Keratinocyte (primary cell): ENCODE measurements at regions not wholly inside any gene's neighbourhood (a gene's known extent, or its start where the extent isn't known, plus 50 kb on each side); places are given as distances from the start of the nearest gene placed in this dataset.

Experiments used
- CTCF ChIP-seq, 3 experiments: IDR thresholded peaks in 1 of 3; conservative IDR thresholded peaks in 1 of 3; optimal IDR thresholded peaks in 1 of 3; 2 replicates in 2 of 3; 3 replicates in 1 of 3; pipeline versions ENCODE3 to v1.5.1; 2011; ENCODE audit warnings: low read length in 3 of 3, mild to moderate bottlenecking in 3 of 3, moderate library complexity in 2 of 3, control low read depth in 1 of 3, inconsistent platforms in 1 of 3; ENCODE audit not compliant: insufficient read depth in 2 of 3; ENCODE audit errors: extremely low read depth in 1 of 3
- EZH2 ChIP-seq: IDR thresholded peaks from one replicate; pipeline ENCODE4 v1.6.1; 2012; ENCODE audit warnings: inconsistent platforms, mild to moderate bottlenecking, low read length, moderate library complexity

- TF ChIP-seq CTCF (optimal IDR thresholded peaks at IDR 0.05 in 1 of 3, IDR thresholded peaks at IDR 0.05 in 1 of 3, conservative IDR thresholded peaks at IDR 0.05 in 1 of 3; ENCODE audit: extremely low read depth in 1 of 3, insufficient read depth in 2 of 3, low read length in 3 of 3) (no peak), EZH2 (no peak)
Measured at GRCh38 chr1:79303040-79303439, 296.5 kb upstream of the ADGRL4 start.
